ENCODE measurements at regions not wholly inside any gene's neighbourhood (a gene's known extent, or its start where the extent isn't known, plus 50 kb on each side); places are given as distances from the start of the nearest gene placed in this dataset.

DNA sequence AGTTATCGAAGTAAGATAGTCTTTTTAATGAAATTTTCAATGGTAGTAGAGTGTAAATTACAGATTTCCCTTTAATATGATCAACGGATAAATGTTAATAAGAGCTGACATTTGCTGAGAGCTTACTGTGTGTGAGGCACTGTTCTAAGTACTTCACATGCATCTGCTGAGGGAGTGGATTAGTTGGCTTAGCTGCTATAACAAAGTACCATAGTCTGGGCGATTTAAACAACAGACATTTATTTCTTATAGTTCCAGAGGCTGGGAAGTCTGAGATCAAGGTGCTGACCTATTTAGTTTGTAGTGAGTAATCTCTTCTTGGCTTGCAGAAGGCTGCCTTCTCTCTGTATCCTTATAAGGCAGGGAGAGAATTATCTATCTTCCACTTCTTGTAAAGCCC is 174.3 kb downstream of the CEP135 start:
- Histone ChIP-seq H4K8ac (replicated peaks; ENCODE audit: insufficient read length, low read depth, low read length) (no peak overlapping the region), H3K9ac (ENCODE audit: extremely low read depth, insufficient read length, low read length) (no peak overlapping the region), H2AFZ (ENCODE audit: low read length) (no peak overlapping the region), H2AK5ac (ENCODE audit: insufficient read length, low read length) (no peak overlapping the region), H2BK15ac (ENCODE audit: low read depth, low read length) (no peak overlapping the region), H4K20me1 (ENCODE audit: control insufficient read depth, insufficient read depth, insufficient read length) (no peaks in the 10 kb centered on the region), H3K23ac (ENCODE audit: insufficient read length, low read depth, low read length) (no peak overlapping the region), H3K27ac (ENCODE audit: insufficient read length, low read depth, low read length) (no peak overlapping the region), H4K91ac (ENCODE audit: insufficient read length, low read depth, low read length) (no peak overlapping the region), H4K5ac (ENCODE audit: insufficient read length, low read depth, low read length) (no peak overlapping the region), H3K14ac (ENCODE audit: insufficient read depth, low read length) (no peak overlapping the region), H3K18ac (ENCODE audit: insufficient read length, low read depth, low read length) (no peak overlapping the region), H2BK12ac (ENCODE audit: insufficient read length, low read depth, low read length) (no peak overlapping the region), H3K4ac (ENCODE audit: low read depth, low read length) (no peak overlapping the region), H3K9me3 (ENCODE audit: control insufficient read depth, low read depth, low read length) (no peaks in the 10 kb centered on the region), H3K27me3 (ENCODE audit: insufficient read depth, low read length) (no peaks in the 10 kb centered on the region), H2BK5ac (ENCODE audit: insufficient read length, low read length) (no peak overlapping the region), H2BK120ac (ENCODE audit: low read depth, low read length, poor library complexity, severe bottlenecking) (no peak overlapping the region), H3K23me2 (ENCODE audit: insufficient read length, low read depth, low read length, poor library complexity, severe bottlenecking) (no peaks in the 10 kb centered on the region), H3K4me1 (ENCODE audit: insufficient read depth, low read length) (peaks cover 3% of the 10 kb centered on the region; the same call in 1 of the 2 replicates), H3T11ph (ENCODE audit: low read length) (no peak overlapping the region), H3K79me1 (ENCODE audit: insufficient read depth, low read depth, low read length, poor library complexity, severe bottlenecking) (no peaks in the 10 kb centered on the region), H3K56ac (ENCODE audit: insufficient read length, low read depth, low read length) (no peak overlapping the region), H3K4me2 (ENCODE audit: insufficient read depth, insufficient read length, low read length) (no peak overlapping the region), H3K79me2 (ENCODE audit: insufficient read depth, low read length) (no peaks in the 10 kb centered on the region), H2BK20ac (ENCODE audit: low read depth, low read length, poor library complexity, severe bottlenecking) (no peak overlapping the region)
- H3K36me3 Mint-ChIP-seq (ENCODE audit: insufficient read depth in 1 of 3, low read depth in 3 of 3): peaks cover 0 to 3% (median 2%) of the 10 kb centered on the region in 3 experiments; a peak in 4 of 7 replicates
- no peaks in the 10 kb centered on the region for H3K27me3 Mint-ChIP-seq (ENCODE audit: low read depth)
- DNase-seq: no peak
- H3K4me1 Mint-ChIP-seq: peaks cover 13 to 20% of the 10 kb centered on the region in 2 experiments
- no peak overlapping the region for H3K27ac Mint-ChIP-seq
- peaks cover 0 to 4% of the 10 kb centered on the region in 2 experiments; a peak in 2 of 5 replicates for H3K9me3 Mint-ChIP-seq
- WGBS (ENCODE audit: extremely low coverage, insufficient read length, low lambda C conversion rate): 100% methylated on average over 1 of the region's 3 CpGs
- TF ChIP-seq, protein P1, sequence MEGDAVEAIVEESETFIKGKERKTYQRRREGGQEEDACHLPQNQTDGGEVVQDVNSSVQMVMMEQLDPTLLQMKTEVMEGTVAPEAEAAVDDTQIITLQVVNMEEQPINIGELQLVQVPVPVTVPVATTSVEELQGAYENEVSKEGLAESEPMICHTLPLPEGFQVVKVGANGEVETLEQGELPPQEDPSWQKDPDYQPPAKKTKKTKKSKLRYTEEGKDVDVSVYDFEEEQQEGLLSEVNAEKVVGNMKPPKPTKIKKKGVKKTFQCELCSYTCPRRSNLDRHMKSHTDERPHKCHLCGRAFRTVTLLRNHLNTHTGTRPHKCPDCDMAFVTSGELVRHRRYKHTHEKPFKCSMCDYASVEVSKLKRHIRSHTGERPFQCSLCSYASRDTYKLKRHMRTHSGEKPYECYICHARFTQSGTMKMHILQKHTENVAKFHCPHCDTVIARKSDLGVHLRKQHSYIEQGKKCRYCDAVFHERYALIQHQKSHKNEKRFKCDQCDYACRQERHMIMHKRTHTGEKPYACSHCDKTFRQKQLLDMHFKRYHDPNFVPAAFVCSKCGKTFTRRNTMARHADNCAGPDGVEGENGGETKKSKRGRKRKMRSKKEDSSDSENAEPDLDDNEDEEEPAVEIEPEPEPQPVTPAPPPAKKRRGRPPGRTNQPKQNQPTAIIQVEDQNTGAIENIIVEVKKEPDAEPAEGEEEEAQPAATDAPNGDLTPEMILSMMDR (conservative IDR thresholded peaks at IDR 0.05): no peak
- H3K4me3 Mint-ChIP-seq: no peak overlapping the region

Measured in H9 (cell line).